H1 (cell line): ENCODE measurements at regions not wholly inside any gene's neighbourhood (a gene's known extent, or its start where the extent isn't known, plus 50 kb on each side); places are given as distances from the start of the nearest gene placed in this dataset.

Source experiments
- CTCF ChIA-PET: fragments of 300-600 bp; sonication (Branson Sonifier 250); formaldehyde crosslinking; loops from one replicate; lab custom pipeline; 2021; ENCODE audit not compliant: partially characterized antibody; lab: Charles Lee
- POLR2A ChIA-PET: fragments of 300-600 bp; sonication (Branson Sonifier 250); formaldehyde crosslinking; loops from one replicate; lab custom pipeline; 2021; ENCODE audit warnings: inconsistent platforms; ENCODE audit not compliant: partially characterized antibody; lab: Charles Lee
- DNase-seq, 2 experiments: peaks; one replicate each; pipeline versions ENCODE4 v3.0.0 to v3.0.0-alpha.2; 2010 to 2022; ENCODE audit warnings: low spot score in 2 of 2, low read depth in 1 of 2, mixed read lengths in 1 of 2
- FAIRE-seq: peaks from 2 replicates; lab custom pipeline; 2011; peaks lifted over from hg19 to GRCh38; lab: Jason Lieb, UNC
- H2AFZ ChIP-seq: 2 replicates; pipeline ENCODE4 v1.8.1; 2012; ENCODE audit warnings: low read length, inconsistent platforms
- H2AK5ac ChIP-seq: 2 replicates; pipeline ENCODE4 v1.6.1; 2013; ENCODE audit warnings: low read depth, low read length
- H2BK120ac ChIP-seq: replicated peaks from 2 replicates; pipeline ENCODE3; 2013; ENCODE audit warnings: low read depth, low read length, inconsistent platforms
- H2BK12ac ChIP-seq: 2 replicates; pipeline ENCODE4 v1.6.1; 2013; ENCODE audit warnings: low read depth, low read length
- H2BK15ac ChIP-seq: 2 replicates; pipeline ENCODE4 v1.6.1; 2013; ENCODE audit warnings: low read length
- H2BK20ac ChIP-seq: 2 replicates; pipeline ENCODE4 v1.6.1; 2013; ENCODE audit warnings: low read length
- H2BK5ac ChIP-seq: 2 replicates; pipeline ENCODE4 v1.6.1; 2013; ENCODE audit warnings: low read depth, low read length
- H3K14ac ChIP-seq: 2 replicates; pipeline ENCODE4 v1.6.1; 2013; ENCODE audit warnings: inconsistent platforms; ENCODE audit not compliant: insufficient read length
- H3K18ac ChIP-seq: 2 replicates; pipeline ENCODE4 v1.6.1; 2013; ENCODE audit warnings: low read length; ENCODE audit errors: extremely low read depth
- H3K23ac ChIP-seq: 2 replicates; pipeline ENCODE4 v1.6.1; 2013; ENCODE audit warnings: inconsistent platforms; ENCODE audit not compliant: insufficient read length
- H3K23me2 ChIP-seq: 2 replicates; pipeline ENCODE4 v1.6.1; 2013; ENCODE audit warnings: low read depth, low read length
- H3K27ac ChIP-seq: 2 replicates; pipeline ENCODE4 v1.6.1; 2011; ENCODE audit warnings: low read depth, low read length, inconsistent platforms
- H3K27me3 ChIP-seq, 4 experiments: replicated peaks in 1 of 4; 1 replicate in 1 of 4; 2 replicates in 3 of 4; pipeline versions ENCODE4 v1.6.1 to v1.8.1; 2011 to 2013; ENCODE audit warnings: low read length in 3 of 4, mild to moderate bottlenecking in 3 of 4, inconsistent platforms in 2 of 4, mixed read lengths in 2 of 4, moderate library complexity in 1 of 4; ENCODE audit not compliant: control insufficient read depth in 3 of 4, insufficient read depth in 3 of 4; ENCODE audit errors: extremely low read depth in 1 of 4
- H3K36me3 ChIP-seq, 4 experiments: 2 replicates each; pipeline versions ENCODE4 v1.6.1 to v1.8.1; 2011 to 2013; ENCODE audit warnings: mild to moderate bottlenecking in 4 of 4, low read length in 3 of 4, moderate library complexity in 2 of 4, control low read depth in 1 of 4, inconsistent platforms in 1 of 4; ENCODE audit not compliant: insufficient read depth in 4 of 4, control insufficient read depth in 2 of 4
- H3K4ac ChIP-seq: replicated peaks from 2 replicates; pipeline ENCODE3; 2013; ENCODE audit warnings: low read length, low read depth, mixed read lengths, inconsistent platforms; ENCODE audit not compliant: insufficient read length
- H3K4me1 ChIP-seq, 4 experiments: replicated peaks in 1 of 4; 1 replicate in 1 of 4; 2 replicates in 3 of 4; pipeline versions ENCODE4 v1.6.1 to v1.8.1; 2011 to 2013; ENCODE audit warnings: low read length in 3 of 4, inconsistent platforms in 2 of 4, mixed read lengths in 1 of 4; ENCODE audit not compliant: insufficient read depth in 4 of 4, control insufficient read depth in 3 of 4
- H3K4me2 ChIP-seq, 2 experiments: 2 replicates each; pipeline versions ENCODE4 v1.6.1 to v1.8.1; 2011 to 2013; ENCODE audit warnings: low read depth in 2 of 2, low read length in 2 of 2, control low read depth in 1 of 2, inconsistent platforms in 1 of 2, mild to moderate bottlenecking in 1 of 2; ENCODE audit not compliant: insufficient read depth in 1 of 2
- H3K4me3 ChIP-seq, 4 experiments: fragments of 200-600, 300-600 bp in 1 of 4; sonication (generic), shearing (Covaris generic), sonication (Bioruptor Twin) in 1 of 4; 2 replicates each; pipeline versions ENCODE4 v1.5.1 to v1.8.1; 2011 to 2016; ENCODE audit warnings: low read length in 4 of 4, low read depth in 3 of 4, control low read depth in 2 of 4, inconsistent platforms in 2 of 4, mild to moderate bottlenecking in 2 of 4, mixed read lengths in 1 of 4, moderate library complexity in 1 of 4; ENCODE audit not compliant: insufficient read depth in 2 of 4; ENCODE audit errors: extremely low read depth in 1 of 4
- H3K56ac ChIP-seq: replicated peaks from 2 replicates; pipeline ENCODE3; 2013; ENCODE audit warnings: low read depth, mild to moderate bottlenecking, mixed read lengths, low read length, inconsistent platforms; ENCODE audit not compliant: insufficient read length
- H3K79me1 ChIP-seq: 2 replicates; pipeline ENCODE4 v1.6.1; 2013; ENCODE audit warnings: low read depth, low read length, control low read depth
- H3K79me2 ChIP-seq, 2 experiments: 2 replicates each; pipeline versions ENCODE4 v1.6.1 to v1.8.1; 2012 to 2013; ENCODE audit warnings: low read length in 2 of 2, mild to moderate bottlenecking in 2 of 2, inconsistent platforms in 1 of 2; ENCODE audit not compliant: insufficient read depth in 2 of 2, control insufficient read depth in 1 of 2
- H3K9ac ChIP-seq, 4 experiments: replicated peaks in 1 of 4; 1 replicate in 1 of 4; 2 replicates in 3 of 4; pipeline versions ENCODE4 v1.6.1 to v1.8.1; 2011 to 2013; ENCODE audit warnings: low read depth in 3 of 4, low read length in 3 of 4, control low read depth in 2 of 4, mild to moderate bottlenecking in 2 of 4, moderate library complexity in 2 of 4, inconsistent platforms in 1 of 4; ENCODE audit errors: extremely low read depth in 1 of 4
- H3K9me3 ChIP-seq, 2 experiments: 2 replicates each; pipeline versions ENCODE4 v1.6.1 to v1.8.1; 2012 to 2013; ENCODE audit warnings: mild to moderate bottlenecking in 2 of 2, moderate library complexity in 2 of 2, control low read depth in 1 of 2, inconsistent platforms in 1 of 2, low read depth in 1 of 2, low read length in 1 of 2, mixed read lengths in 1 of 2; ENCODE audit not compliant: insufficient read depth in 2 of 2
- H4K20me1 ChIP-seq, 2 experiments: replicated peaks in 1 of 2; 2 replicates each; pipeline versions ENCODE3 to v1.8.1; 2011 to 2013; ENCODE audit warnings: inconsistent platforms in 2 of 2, low read length in 2 of 2, mild to moderate bottlenecking in 1 of 2; ENCODE audit not compliant: insufficient read depth in 2 of 2, control insufficient read depth in 1 of 2
- H4K5ac ChIP-seq: 2 replicates; pipeline ENCODE4 v1.6.1; 2013; ENCODE audit warnings: low read length, low read depth, mixed read lengths, inconsistent platforms; ENCODE audit not compliant: insufficient read length
- H4K8ac ChIP-seq: 2 replicates; pipeline ENCODE4 v1.8.0; 2013; ENCODE audit warnings: mild to moderate bottlenecking, moderate library complexity, low read length, inconsistent platforms; ENCODE audit not compliant: insufficient read depth; ENCODE audit errors: extremely low read depth
- H4K91ac ChIP-seq: replicated peaks from 2 replicates; pipeline ENCODE3; 2013; ENCODE audit warnings: low read length, mixed read lengths, inconsistent platforms; ENCODE audit not compliant: insufficient read length
- CREB1 ChIP-seq: IDR thresholded peaks from 2 replicates; pipeline ENCODE4 v1.6.1; 2012; ENCODE audit warnings: inconsistent platforms
- POLR2AphosphoS5 ChIP-seq: IDR thresholded peaks from 2 replicates; pipeline ENCODE4 v1.6.1; 2011; ENCODE audit warnings: low read depth, low read length
- RFX5 ChIP-seq: IDR thresholded peaks from 2 replicates; pipeline ENCODE4 v1.6.1; 2011; ENCODE audit warnings: low read depth, low read length, improper control_type of control experiment, borderline replicate concordance
- RXRA ChIP-seq: IDR thresholded peaks from 2 replicates; pipeline ENCODE4 v1.6.1; 2011; ENCODE audit warnings: low read depth, mild to moderate bottlenecking, low read length, moderate library complexity; ENCODE audit not compliant: insufficient read depth
- SIX5 ChIP-seq: IDR thresholded peaks from 2 replicates; pipeline ENCODE4 v1.6.1; 2011; ENCODE audit warnings: mild to moderate bottlenecking, low read depth, low read length
- SUZ12 ChIP-seq: fragments of 200-600 bp; sonication (generic); IDR thresholded peaks from 2 replicates; pipeline ENCODE4 v1.6.1; 2012; ENCODE audit warnings: mild to moderate bottlenecking, inconsistent platforms, low read length, moderate library complexity, mixed read lengths

DNA sequence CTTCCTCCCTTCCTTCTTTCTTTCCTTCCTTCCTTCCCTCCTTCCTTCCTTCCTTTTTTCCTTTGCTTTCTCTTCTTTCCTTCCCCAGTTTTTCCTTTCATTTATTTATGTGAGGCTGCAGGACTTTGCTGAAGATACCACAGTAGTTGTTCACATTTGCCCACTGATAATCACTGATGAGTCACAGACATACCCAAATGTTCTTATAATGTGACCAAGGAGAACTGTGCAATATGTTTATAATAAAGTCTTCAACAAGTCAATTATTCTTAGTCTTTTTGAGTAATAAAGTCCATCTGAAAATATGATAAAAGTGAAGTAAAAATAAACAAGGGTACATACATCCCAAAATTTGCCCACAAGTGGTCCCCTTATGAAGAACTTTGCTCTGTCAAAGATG is 159.7 kb downstream of the GNAI1 start:
- no peak overlapping the region for H2BK15ac ChIP-seq
- no peaks in the 10 kb centered on the region for H4K20me1 ChIP-seq
- no peak overlapping the region for H3K4me2 ChIP-seq
- H4K91ac ChIP-seq: no peak overlapping the region
- H2AFZ ChIP-seq: no peak overlapping the region
- H3K27ac ChIP-seq: no peak overlapping the region
- H2BK20ac ChIP-seq: no peak overlapping the region
- H3K23ac ChIP-seq: no peak overlapping the region
- no peak overlapping the region for H4K8ac ChIP-seq
- POLR2A ChIA-PET: no interaction called here
- no peak overlapping the region for H3K18ac ChIP-seq
- CTCF ChIA-PET: no interaction called here
- H3K4me3 ChIP-seq: no peak overlapping the region
- peaks cover 0 to 2% (median 0%) of the 10 kb centered on the region in 4 experiments; a peak in 2 of 7 replicates for H3K27me3 ChIP-seq
- DNase-seq (no peak), FAIRE-seq (no peak)
- H3K23me2 ChIP-seq: no peaks in the 10 kb centered on the region
- no peaks in the 10 kb centered on the region for H3K79me2 ChIP-seq
- H2BK5ac ChIP-seq: no peak overlapping the region
- no peak overlapping the region for H4K5ac ChIP-seq
- no peaks in the 10 kb centered on the region for H3K4me1 ChIP-seq
- no peak overlapping the region for H3K9ac ChIP-seq
- H2BK12ac ChIP-seq: no peak overlapping the region
- no peak overlapping the region for H3K4ac ChIP-seq
- H3K56ac ChIP-seq: no peak overlapping the region
- no peaks in the 10 kb centered on the region for H3K9me3 ChIP-seq
- H3K14ac ChIP-seq: no peak overlapping the region
- no peaks in the 10 kb centered on the region for H3K79me1 ChIP-seq
- no peak overlapping the region for H2AK5ac ChIP-seq
- TF ChIP-seq RXRA (no peak), SUZ12 (no peak), POLR2AphosphoS5 (no peak), RFX5 (no peak), CREB1 (no peak), SIX5 (no peak)
- no peak overlapping the region for H2BK120ac ChIP-seq
- H3K36me3 ChIP-seq: no peaks in the 10 kb centered on the region
